MCF 10A (cell line): ENCODE measurements at regions not wholly inside any gene's neighbourhood (a gene's known extent, or its start where the extent isn't known, plus 50 kb on each side); places are given as distances from the start of the nearest gene placed in this dataset.

Experiments used
- BruUV-seq: library from RNA; stranded (reverse); fragments of 400-500 nt; replicated peaks from 2 replicates; lab custom pipeline; 2021; lab: Mats Ljungman, UMichigan
- CTCF ChIA-PET: fragments of 300-600 bp; sonication (Branson Sonifier 250); formaldehyde crosslinking; extraction: SDS; loops from one replicate; lab custom pipeline; 2021; ENCODE audit warnings: antibody characterized with exemption, inconsistent platforms; lab: Yijun Ruan, JAX
- POLR2A ChIA-PET: fragments of 300-600, 350-650 bp; sonication (Branson Sonifier 250); formaldehyde crosslinking; extraction: SDS; loops from one replicate; lab custom pipeline; 2020; ENCODE audit warnings: antibody characterized with exemption, inconsistent platforms; lab: Yijun Ruan, JAX
- DNase-seq: peaks from one replicate; pipeline ENCODE4 v3.0.0-alpha.2; 2018; ENCODE audit not compliant: unreplicated experiment
- H3K27ac Mint-ChIP-seq: one replicate; pipeline ENCODE4 v1.8.0; 2022; ENCODE audit warnings: mild to moderate bottlenecking, low read depth, mixed read lengths; ENCODE audit not compliant: unreplicated experiment
- H3K27me3 Mint-ChIP-seq: one replicate; pipeline ENCODE4 v1.8.0; 2022; ENCODE audit warnings: mixed read lengths; ENCODE audit not compliant: insufficient read depth, unreplicated experiment
- H3K36me3 Mint-ChIP-seq: one replicate; pipeline ENCODE4 v1.8.0; 2022; ENCODE audit warnings: mild to moderate bottlenecking, moderate library complexity, mixed read lengths; ENCODE audit not compliant: insufficient read depth, unreplicated experiment
- H3K4me1 Mint-ChIP-seq: one replicate; pipeline ENCODE4 v1.8.0; 2022; ENCODE audit warnings: mixed read lengths; ENCODE audit not compliant: insufficient read depth, unreplicated experiment
- H3K4me3 Mint-ChIP-seq: one replicate; pipeline ENCODE4 v1.8.0; 2022; ENCODE audit warnings: mild to moderate bottlenecking, moderate library complexity, mixed read lengths; ENCODE audit not compliant: unreplicated experiment
- H3K9me3 Mint-ChIP-seq: one replicate; pipeline ENCODE4 v1.8.0; 2022; ENCODE audit warnings: mixed read lengths; ENCODE audit not compliant: unreplicated experiment
- intact Hi-C: fragments of 100-400 bp; cut with micrococcal nuclease; formaldehyde crosslinking; loops from 2 replicates; pipeline ENCODE4 v1.14.1; 2022
- TF ChIP-seq, protein P1 (sequence below): fragments of 200-600 bp; IDR thresholded peaks from one replicate; pipeline ENCODE4 v1.8.0; 2022; ENCODE audit warnings: antibody characterized with exemption, mild to moderate bottlenecking; ENCODE audit not compliant: unreplicated experiment

DNA sequence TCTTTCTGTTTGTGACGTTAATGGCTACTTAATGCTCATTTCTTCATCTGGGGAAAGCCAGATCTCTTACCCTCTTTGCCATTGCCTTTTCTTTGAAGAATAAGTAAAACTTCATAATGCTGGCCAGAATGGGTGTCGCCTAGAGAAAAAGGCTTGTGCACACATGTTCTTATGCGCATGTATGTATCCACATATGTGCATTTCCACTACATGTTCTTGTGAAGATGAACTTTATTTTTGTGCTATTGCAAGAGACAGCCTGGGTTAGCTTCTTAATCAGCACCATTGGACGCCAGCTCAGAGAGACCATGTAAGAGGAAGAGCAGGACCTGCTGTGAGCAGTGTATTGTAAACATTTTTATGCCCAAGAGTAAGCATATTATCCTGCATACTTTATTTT is 178.7 kb downstream of the SPRY1 start:
- POLR2A ChIA-PET: interaction anchor here (0.8 kb wide), 1 partner anchor 11 kb away, joined by 3 read pairs; no protein-coding TSS in a partner anchor
- no peaks in the 10 kb centered on the region for H3K4me1 Mint-ChIP-seq
- intact Hi-C loops: no loop called here
- DNase-seq: no peak
- CTCF ChIA-PET: interaction anchor here (3.1 kb wide), 1 partner anchor 11 kb away, joined by 12 read pairs; no protein-coding TSS in a partner anchor
- no peaks in the 10 kb centered on the region for H3K36me3 Mint-ChIP-seq
- H3K4me3 Mint-ChIP-seq: no peak overlapping the region
- TF ChIP-seq, protein P1, sequence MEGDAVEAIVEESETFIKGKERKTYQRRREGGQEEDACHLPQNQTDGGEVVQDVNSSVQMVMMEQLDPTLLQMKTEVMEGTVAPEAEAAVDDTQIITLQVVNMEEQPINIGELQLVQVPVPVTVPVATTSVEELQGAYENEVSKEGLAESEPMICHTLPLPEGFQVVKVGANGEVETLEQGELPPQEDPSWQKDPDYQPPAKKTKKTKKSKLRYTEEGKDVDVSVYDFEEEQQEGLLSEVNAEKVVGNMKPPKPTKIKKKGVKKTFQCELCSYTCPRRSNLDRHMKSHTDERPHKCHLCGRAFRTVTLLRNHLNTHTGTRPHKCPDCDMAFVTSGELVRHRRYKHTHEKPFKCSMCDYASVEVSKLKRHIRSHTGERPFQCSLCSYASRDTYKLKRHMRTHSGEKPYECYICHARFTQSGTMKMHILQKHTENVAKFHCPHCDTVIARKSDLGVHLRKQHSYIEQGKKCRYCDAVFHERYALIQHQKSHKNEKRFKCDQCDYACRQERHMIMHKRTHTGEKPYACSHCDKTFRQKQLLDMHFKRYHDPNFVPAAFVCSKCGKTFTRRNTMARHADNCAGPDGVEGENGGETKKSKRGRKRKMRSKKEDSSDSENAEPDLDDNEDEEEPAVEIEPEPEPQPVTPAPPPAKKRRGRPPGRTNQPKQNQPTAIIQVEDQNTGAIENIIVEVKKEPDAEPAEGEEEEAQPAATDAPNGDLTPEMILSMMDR: no peak
- no peaks in the 10 kb centered on the region for H3K9me3 Mint-ChIP-seq
- no TSS peak for BruUV-seq
- H3K27me3 Mint-ChIP-seq: no peaks in the 10 kb centered on the region
- H3K27ac Mint-ChIP-seq: no peak overlapping the region

DNA sequence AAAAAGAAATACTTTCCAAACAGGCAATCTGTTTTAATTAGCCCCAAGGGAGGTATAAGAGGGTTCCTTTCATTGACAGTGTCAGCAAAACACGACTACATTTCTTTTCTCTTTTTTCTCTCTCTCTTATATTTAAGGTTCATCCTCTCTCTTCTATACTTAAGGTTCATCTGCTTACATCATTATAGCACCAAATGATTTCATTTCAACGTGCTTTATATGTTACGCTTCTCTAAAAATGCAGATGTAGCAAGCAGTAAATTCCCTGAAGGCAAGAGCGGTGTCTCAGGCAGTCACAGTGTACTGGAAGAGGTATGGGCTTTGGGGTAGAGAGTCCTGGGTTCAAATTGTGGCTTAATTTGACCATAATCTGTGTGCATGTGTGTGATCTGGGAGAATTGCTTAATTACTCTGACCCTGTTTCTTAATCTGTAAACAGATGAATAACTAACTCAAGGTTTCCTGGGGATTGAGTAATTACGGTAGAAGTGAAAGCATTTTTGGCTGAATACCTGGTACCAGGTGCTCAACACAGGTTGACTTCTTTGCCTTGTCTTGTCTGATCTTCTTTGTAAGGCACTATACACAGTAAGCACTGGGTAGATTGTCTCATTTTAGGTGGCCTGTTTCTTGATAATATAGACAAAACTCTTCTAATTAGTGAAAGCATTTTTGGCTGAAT is 180.8 kb downstream of the SPRY1 start:
- TF ChIP-seq, protein P1: no peak
- POLR2A ChIA-PET: interaction anchor here (0.7 kb wide), 1 partner anchor 430 kb away, joined by 3 read pairs; no protein-coding TSS in a partner anchor
- no peaks in the 10 kb centered on the region for H3K9me3 Mint-ChIP-seq

DNA sequence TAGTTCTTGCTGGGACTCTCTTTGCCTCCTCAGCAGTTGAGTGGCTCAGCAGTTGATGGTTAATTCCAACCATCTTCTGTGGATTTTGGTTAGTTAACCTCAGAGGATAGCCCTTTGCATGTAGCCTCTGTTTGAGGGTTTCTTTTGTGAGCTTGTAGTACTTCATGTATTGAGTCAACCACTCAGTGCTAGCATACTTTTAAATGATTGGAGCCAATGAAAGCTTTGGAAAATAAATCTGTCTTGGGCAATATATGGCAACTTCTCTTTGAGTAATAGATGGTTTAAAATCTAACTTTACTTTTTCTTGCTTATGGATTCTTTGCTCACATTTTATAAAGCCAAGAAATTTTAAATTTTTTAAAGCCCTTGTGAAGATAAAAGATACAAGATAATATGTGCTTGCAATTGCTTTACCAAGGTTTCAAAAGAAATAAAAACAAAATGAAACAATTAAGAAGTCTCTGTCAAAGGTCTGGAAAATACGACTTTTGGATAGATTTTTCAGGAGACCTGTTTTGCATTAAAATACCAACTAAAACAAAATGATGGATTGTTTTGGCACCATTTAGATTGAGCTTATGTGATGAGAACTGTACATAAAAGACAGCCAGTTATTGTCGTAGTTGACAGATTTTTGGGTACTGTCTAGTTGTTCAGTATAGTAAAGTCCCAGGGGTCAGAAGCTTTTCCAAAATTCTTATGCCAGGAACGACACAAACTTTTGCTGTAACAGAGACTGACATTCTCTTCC is 181.9 kb downstream of the SPRY1 start:
- Mint-ChIP-seq H3K27me3 (no peaks in the 10 kb centered on the region), H3K9me3 (no peaks in the 10 kb centered on the region), H3K27ac (no peak overlapping the region), H3K4me3 (no peak overlapping the region), H3K36me3 (no peaks in the 10 kb centered on the region), H3K4me1 (no peaks in the 10 kb centered on the region)
- TF ChIP-seq, protein P1: no peak
- POLR2A ChIA-PET: no interaction called here
- intact Hi-C loops: no loop called here
- BruUV-seq: no TSS peak
- DNase-seq: no peak
- CTCF ChIA-PET: interaction anchor here (0.5 kb wide), 2 partner anchors 91 to 203 kb away, joined by 3 read pairs; no protein-coding TSS in a partner anchor

More for the DNA sequence above, 180.8 kb downstream of the SPRY1 start:
- DNase-seq: peak; percentile 32
- no TSS peak for BruUV-seq
- H3K4me1 Mint-ChIP-seq: no peaks in the 10 kb centered on the region
- intact Hi-C loops: no loop called here
- H3K36me3 Mint-ChIP-seq: no peaks in the 10 kb centered on the region
- no peaks in the 10 kb centered on the region for H3K27me3 Mint-ChIP-seq
- no peak overlapping the region for H3K4me3 Mint-ChIP-seq
- H3K27ac Mint-ChIP-seq: no peak overlapping the region
- CTCF ChIA-PET: no interaction called here

DNA sequence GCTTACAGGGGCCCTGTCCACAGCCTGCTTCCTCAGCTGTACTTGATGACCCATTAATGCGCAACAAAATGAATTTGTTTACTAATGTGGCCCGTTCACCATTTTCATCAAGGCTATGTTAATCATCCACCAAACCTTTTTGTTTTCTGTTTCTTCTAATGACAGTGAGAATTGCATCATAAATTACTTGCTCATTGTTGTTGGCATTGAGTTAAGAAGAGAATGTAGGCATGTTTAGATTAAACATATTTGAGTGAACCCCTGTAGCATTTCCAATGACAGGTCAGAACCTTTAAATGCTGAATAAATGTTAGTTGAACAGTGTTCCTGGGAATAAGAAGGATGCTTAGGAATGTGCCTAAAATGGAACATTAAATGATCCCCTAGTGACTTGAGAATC is 183.4 kb downstream of the SPRY1 start:
- TF ChIP-seq, protein P1: no peak
- ChIA-PET POLR2A (no interaction called here), CTCF (no interaction called here)
- Mint-ChIP-seq H3K36me3 (no peaks in the 10 kb centered on the region), H3K27ac (no peak overlapping the region), H3K4me1 (no peaks in the 10 kb centered on the region), H3K9me3 (no peaks in the 10 kb centered on the region), H3K4me3 (no peak overlapping the region), H3K27me3 (no peaks in the 10 kb centered on the region)
- DNase-seq: no peak
- no TSS peak for BruUV-seq
- intact Hi-C loops: no loop called here
